ENCODE measurements at regions not wholly inside any gene's neighbourhood (a gene's known extent, or its start where the extent isn't known, plus 50 kb on each side); places are given as distances from the start of the nearest gene placed in this dataset.

DNA sequence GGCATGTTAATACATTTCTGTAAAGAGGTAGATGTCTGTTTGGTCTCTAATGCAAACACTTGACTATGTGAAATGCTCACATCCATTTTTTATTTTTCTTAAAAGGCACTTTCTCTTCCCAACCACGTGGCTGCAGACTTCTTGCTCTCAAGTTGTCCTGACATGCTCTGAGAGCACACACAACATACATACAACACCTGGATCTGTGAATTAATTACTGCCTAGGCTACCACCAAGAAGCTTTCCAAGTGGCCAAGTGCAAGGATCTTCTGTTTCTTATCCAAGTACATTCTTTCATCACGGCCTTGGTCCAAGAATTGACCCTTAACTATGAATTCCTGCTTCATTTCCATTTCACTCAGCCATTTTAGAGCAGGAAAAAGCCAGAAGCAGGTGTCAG, 110.8 kb downstream of the SPRY1 start:
- no peak for DNase-seq
- TF ChIP-seq POLR2A (IDR thresholded peaks at IDR 0.05; ENCODE audit: low read length) (no peak), GATA1 (IDR thresholded peaks at IDR 0.05; ENCODE audit: low read depth, low read length) (no peak)

DNA sequence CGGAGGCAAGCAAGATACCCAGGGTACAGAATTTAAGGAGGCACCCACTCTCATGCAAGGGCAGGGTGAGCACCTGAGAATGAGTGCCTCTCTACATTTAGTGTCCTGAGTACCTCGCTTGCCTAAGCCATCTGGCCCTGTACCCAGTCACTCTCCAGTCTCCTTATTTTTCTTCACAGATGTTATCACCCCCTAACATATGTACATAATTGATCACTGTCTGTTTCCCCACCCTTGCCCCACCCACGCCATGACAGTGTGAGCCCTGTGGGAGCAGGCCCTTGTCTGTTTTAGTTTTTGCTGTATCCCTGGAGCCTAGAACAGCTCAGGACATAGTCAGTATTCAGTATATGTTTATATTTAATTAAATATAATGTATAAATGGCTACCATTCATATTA, 113.6 kb downstream of the SPRY1 start:
- DNase-seq = peak; percentile 44 to 82
- no peak for TF ChIP-seq GATA1 (IDR thresholded peaks at IDR 0.05; ENCODE audit: low read depth, low read length)
- TF ChIP-seq POLR2A (IDR thresholded peaks at IDR 0.05; ENCODE audit: low read length) = no peak

DNA sequence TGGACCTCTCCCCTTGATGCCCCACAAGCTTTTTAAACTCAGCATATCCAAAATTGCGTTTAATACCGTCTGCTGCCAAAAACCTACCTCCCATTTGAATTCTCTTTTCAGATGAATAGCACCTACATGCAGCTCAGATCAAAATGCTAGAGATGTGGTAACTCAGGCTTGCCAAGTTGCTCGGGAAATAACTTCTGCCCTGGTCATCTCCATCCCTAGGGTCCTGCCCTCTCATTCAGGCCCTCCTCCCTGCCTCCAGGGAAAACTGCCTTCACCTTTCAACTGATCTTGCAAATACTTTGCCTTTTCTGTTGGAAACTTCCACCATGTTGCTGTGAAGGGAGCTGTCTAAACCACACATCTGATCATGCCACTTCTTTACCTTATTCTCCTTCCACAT, 114.1 kb downstream of the SPRY1 start:
- DNase-seq = peak in 1 of 2 experiments; percentile 27
- TF ChIP-seq POLR2A (IDR thresholded peaks at IDR 0.05; ENCODE audit: low read length) (no peak), GATA1 (IDR thresholded peaks at IDR 0.05; ENCODE audit: low read depth, low read length) (no peak)

DNA sequence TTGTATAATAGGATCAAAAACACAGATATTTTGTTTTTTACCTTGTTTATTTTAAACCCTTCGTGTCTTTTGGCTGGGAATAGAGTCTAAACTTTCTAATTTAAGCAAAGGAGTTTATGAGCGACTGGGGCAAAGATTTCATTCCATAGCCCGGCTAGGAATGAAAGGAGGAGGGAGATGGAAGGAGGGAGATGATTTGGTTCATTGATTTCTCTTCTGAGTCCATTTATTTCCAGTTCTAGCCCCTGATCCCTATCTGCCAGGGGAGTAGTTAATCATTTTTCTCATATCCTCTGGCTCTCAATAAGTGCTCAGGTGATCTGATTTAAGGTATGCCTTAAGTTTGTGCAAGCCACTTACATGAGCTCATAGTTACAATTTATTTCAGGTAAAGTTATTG, 120.0 kb downstream of the SPRY1 start:
- DNase-seq = no peak

DNA sequence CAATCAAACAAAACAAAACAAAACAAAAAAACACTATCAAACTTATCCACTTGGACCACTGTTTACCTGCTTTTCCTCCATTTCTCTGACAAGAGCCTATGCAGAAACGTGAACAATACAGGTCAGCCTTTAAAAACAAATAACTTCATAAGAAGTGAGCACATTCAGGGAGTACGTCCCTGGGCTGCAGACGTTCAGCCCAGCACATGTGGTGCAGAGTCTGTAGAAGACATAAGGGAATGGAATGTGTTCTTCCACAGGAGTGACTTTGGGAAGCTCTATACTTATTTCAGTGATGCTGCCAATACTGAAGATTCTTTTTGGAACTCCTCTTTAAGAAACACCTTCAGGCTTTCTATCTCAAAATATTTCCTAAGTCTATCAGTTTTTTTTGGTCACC, 120.6 kb downstream of the SPRY1 start:
- DNase-seq = no peak
- no peak for TF ChIP-seq POLR2A (IDR thresholded peaks at IDR 0.05; ENCODE audit: low read length)
- TF ChIP-seq GATA1 (IDR thresholded peaks at IDR 0.05; ENCODE audit: low read depth, low read length) = no peak

More for the DNA sequence above, 120.0 kb downstream of the SPRY1 start:
- no peak for TF ChIP-seq POLR2A (IDR thresholded peaks at IDR 0.05; ENCODE audit: low read length)
- no peak for TF ChIP-seq GATA1 (IDR thresholded peaks at IDR 0.05; ENCODE audit: low read depth, low read length)

DNA sequence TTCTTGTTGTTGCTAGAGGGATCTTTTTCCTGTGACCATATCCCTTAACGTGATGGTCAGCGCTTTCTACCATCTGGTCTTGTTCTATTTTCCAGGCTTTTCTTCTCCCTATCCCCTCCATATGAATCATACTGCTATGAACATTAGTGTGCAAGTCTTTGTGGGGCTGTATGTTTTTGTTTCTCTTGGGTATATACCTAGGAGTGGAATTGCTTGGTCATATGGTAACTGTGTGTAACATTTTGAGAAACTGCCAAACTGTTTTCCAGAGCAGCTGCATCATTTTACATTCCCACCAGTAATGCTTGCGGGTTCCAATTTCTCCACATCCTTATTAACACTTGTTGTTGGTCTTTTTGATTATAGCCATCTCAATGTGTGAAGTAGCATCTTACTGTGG, 121.4 kb downstream of the SPRY1 start:
- DNase-seq = no peak
- TF ChIP-seq GATA1 (IDR thresholded peaks at IDR 0.05; ENCODE audit: low read depth, low read length) (no peak), POLR2A (IDR thresholded peaks at IDR 0.05; ENCODE audit: low read length) (no peak)

DNA sequence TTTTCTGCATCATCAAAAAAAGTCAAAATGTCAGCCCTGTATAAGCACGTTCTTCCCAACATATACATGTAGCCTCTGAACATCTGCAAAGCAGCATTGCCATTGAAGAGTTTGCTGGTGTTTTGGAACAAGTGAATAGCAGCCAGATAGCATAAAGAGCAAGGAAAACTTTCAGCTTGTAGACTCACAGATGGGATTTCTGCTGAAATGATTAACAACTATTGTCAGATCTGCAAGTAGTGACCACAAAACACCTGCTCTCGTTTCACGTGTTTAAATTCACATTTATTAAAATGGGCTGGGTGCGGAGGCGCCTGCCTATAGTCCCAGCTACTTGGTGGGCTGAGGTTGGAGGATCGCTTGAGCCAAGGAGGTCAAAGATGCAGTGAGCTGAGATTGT, 123.7 kb downstream of the SPRY1 start:
- TF ChIP-seq GATA1 (IDR thresholded peaks at IDR 0.05; ENCODE audit: low read depth, low read length) = no peak
- no peak for DNase-seq

DNA sequence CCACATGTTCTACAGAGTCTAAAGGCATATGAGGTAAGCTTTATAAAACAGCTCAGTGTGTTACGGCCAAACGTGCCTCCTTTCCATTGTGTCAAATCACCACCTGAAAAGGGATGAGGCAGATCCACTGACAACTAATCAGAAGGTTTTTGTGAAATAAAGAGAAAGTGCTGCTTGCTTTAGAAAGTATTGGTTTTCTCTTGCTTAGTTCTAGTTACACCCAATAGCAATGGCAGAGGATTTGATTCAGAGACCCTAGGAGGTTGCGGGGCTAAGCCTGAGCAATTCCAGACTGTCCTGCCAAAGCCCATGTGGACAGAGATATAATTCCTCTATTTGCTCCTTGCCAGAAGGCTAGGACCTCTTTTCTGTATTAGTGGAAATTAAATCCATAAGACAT, 125.5 kb downstream of the SPRY1 start:
- TF ChIP-seq GATA1 (IDR thresholded peaks at IDR 0.05; ENCODE audit: low read depth, low read length) = no peak
- no peak for TF ChIP-seq POLR2A (IDR thresholded peaks at IDR 0.05; ENCODE audit: low read length)
- no peak for DNase-seq

DNA sequence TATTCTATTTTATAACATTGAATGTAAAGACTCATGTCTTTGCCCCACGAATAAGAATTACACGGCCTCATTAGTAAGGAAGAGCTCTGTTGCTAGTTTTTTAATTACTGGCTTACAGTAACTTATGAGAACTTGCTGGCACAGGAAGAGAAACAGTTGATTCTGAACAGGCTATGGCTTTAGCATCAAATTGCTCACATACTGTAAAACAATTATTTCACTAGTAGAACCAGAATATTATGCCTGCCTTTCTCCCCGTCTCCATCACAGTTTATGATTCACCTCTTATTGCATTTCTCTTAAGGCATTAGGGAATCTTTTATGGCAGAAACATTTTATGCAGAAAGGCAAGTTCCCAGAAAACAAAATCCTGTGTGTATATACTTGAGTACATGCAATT, 126.1 kb downstream of the SPRY1 start:
- no peak for DNase-seq
- TF ChIP-seq GATA1 (IDR thresholded peaks at IDR 0.05; ENCODE audit: low read depth, low read length) (no peak), POLR2A (IDR thresholded peaks at IDR 0.05; ENCODE audit: low read length) (no peak)

DNA sequence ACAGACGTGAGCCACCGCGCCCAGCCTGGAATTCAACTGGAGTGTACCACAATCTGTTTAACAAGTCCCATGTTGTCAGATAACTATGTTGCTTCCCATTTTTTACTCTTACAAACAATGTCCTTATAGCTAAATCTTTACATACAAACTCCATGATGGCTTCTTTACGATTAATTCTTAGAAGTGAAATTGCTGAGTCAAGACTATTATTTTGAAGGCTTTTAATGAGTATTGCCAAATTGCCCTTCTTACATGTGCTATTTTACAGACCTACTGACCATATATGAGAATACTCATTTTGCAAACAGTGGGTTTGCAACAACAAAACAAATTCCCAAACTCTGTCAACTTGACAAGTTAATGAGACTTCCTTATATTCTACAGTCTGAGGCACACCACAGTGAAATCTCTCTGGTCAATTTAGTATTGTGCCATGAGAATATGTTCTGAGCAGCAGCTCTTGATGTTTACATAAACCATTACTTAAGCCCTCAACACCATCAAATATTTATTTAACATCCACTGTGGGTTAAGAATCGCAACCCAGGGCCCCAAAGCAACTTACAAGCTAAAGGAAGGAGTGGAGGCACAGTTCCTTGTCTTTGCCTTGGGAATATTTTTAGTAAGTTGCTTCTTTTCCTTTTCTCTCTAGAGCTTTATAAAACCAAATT, 128.5 kb downstream of the SPRY1 start:
- DNase-seq = no peak
- TF ChIP-seq GATA1 (IDR thresholded peaks at IDR 0.05; ENCODE audit: low read depth, low read length) (no peak), POLR2A (IDR thresholded peaks at IDR 0.05; ENCODE audit: low read length) (no peak)

DNA sequence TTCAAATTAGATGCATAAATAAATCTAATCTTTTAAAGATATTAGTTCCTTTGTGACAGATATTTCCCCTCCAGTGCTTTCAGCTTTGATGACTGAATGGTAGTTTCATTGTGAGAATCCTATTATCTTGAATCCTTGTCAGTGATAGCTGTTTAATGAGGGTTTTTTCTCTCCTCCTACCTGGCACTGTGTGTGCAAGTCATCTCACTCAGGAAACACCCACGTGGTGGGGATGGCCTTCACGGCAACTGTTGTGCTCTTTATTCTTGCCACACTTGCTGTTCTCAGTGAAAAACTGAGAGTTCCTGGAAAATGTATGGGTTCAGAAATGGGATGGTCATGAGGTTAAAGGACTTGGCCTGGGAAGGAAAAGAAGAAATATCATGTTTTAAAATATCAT, 129.9 kb downstream of the SPRY1 start:
- no peak for DNase-seq
- TF ChIP-seq POLR2A (IDR thresholded peaks at IDR 0.05; ENCODE audit: low read length) = no peak
- TF ChIP-seq GATA1 (IDR thresholded peaks at IDR 0.05; ENCODE audit: low read depth, low read length) = no peak

DNA sequence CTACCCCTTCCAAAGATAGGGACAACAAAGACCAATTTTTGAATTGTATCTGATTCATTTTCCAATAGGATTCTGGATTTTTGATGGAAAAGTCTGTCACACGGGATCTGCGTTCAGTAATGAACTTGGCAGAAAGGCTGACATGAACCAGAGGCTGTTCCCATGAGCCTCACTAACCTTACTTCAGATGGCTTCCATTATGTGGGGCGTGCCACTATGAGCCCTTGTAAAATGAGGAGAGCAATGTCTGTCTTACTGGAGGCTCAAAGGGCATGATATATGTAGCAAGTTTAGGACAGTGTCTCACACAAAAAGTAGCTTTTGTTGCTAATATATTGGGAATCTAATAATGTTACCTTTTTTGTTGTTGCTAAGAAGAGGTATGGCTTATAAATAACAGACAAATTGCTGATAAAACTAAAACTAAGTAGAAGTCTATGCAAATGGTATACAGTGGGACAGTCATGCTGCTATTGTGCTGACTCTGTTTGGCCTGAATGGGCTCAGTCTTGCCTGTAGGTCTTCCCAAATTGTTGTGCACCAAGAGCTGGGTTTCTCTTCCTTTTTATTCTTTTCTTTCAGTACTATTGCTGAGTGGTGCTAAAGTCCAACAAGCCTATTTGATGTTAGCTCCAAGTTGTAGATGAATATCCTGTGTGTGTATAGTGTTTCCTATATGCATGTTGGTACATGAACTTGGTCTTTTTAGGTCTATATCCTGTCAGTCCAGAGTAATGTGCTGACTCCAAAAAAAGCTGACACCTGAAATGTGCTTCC, 132.1 kb downstream of the SPRY1 start:
- no peak for TF ChIP-seq POLR2A (IDR thresholded peaks at IDR 0.05; ENCODE audit: low read length)
- TF ChIP-seq GATA1 (IDR thresholded peaks at IDR 0.05; ENCODE audit: low read depth, low read length) = no peak

DNA sequence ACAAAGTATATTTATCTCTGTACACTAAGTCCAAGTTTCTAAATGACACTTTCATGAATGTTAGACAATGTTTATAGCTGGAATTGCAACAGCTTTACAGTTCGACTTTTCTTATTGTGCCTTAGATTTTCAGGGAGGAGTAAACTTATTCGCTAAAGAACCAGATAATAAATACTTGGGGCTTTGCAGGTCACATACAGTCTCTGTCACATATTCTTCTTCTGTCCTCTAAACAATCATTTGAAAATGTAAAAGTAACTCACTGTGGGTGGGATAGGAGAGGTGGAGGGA, 132.6 kb downstream of the SPRY1 start:
- DNase-seq = no peak
- TF ChIP-seq GATA1 (IDR thresholded peaks at IDR 0.05; ENCODE audit: low read depth, low read length) (no peak), POLR2A (IDR thresholded peaks at IDR 0.05; ENCODE audit: low read length) (no peak)

More for the DNA sequence above, 132.1 kb downstream of the SPRY1 start:
- DNase-seq = no peak

DNA sequence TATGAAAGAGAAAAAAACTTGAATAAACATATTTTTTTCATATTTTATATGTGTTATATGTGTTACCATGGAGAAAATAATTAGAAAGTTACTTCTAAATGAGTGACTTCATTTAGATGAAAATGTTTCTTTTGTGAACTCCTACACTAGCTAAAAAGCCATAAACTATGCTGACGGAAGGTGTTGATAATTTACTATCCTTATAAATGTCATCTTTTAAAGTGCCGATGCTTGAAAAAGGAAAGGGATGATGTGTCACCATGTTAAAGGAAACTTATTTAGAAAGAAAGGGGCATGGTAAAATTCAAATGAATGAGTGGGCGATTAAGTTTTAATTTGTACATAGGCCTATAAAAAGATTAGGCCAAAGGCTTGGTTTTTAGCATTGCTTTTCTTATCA, 133.8 kb downstream of the SPRY1 start:
- no peak for TF ChIP-seq POLR2A (IDR thresholded peaks at IDR 0.05; ENCODE audit: low read length)
- TF ChIP-seq GATA1 (IDR thresholded peaks at IDR 0.05; ENCODE audit: low read depth, low read length) = no peak

More for the DNA sequence above, 133.8 kb downstream of the SPRY1 start:
- DNase-seq = no peak

Data from erythroblast (primary cell).